Effector memory CD8-positive, alpha-beta T cell (primary cell): ENCODE measurements at regions not wholly inside any gene's neighbourhood (a gene's known extent, or its start where the extent isn't known, plus 50 kb on each side); places are given as distances from the start of the nearest gene placed in this dataset.

ENCODE experiments used
- ATAC-seq: fragments of 150-1000 bp; cut with Tn5 transposase; replicated peaks from 2 replicates; pipeline ENCODE4 v1.10.0; 2021; ENCODE audit warnings: mild to moderate bottlenecking, moderate library complexity
- DNase-seq, 3 experiments: peaks; one replicate each; pipeline ENCODE4 v3.0.0; 2021
- H3K27ac Mint-ChIP-seq, 2 donors: one replicate each; pipeline ENCODE4 v1.8.0; 2022; ENCODE audit warnings: mild to moderate bottlenecking in 2 of 2, mixed read lengths in 2 of 2, moderate library complexity in 2 of 2
- H3K27me3 Mint-ChIP-seq, 2 donors: one replicate each; pipeline ENCODE4 v1.8.0; 2022; ENCODE audit warnings: mixed read lengths in 2 of 2
- H3K36me3 Mint-ChIP-seq: one replicate; pipeline ENCODE4 v1.8.0; 2022; ENCODE audit warnings: mild to moderate bottlenecking, moderate library complexity, mixed read lengths; ENCODE audit not compliant: insufficient read depth
- H3K4me1 Mint-ChIP-seq, 2 donors: one replicate each; pipeline ENCODE4 v1.8.0; 2022; ENCODE audit warnings: low read depth in 2 of 2, mixed read lengths in 2 of 2
- H3K4me3 Mint-ChIP-seq, 2 donors: one replicate each; pipeline ENCODE4 v1.8.0; 2022; ENCODE audit warnings: mild to moderate bottlenecking in 2 of 2, mixed read lengths in 2 of 2, moderate library complexity in 2 of 2
- H3K9me3 Mint-ChIP-seq, 2 donors: one replicate each; pipeline ENCODE4 v1.8.0; 2022; ENCODE audit warnings: mixed read lengths in 2 of 2

DNA sequence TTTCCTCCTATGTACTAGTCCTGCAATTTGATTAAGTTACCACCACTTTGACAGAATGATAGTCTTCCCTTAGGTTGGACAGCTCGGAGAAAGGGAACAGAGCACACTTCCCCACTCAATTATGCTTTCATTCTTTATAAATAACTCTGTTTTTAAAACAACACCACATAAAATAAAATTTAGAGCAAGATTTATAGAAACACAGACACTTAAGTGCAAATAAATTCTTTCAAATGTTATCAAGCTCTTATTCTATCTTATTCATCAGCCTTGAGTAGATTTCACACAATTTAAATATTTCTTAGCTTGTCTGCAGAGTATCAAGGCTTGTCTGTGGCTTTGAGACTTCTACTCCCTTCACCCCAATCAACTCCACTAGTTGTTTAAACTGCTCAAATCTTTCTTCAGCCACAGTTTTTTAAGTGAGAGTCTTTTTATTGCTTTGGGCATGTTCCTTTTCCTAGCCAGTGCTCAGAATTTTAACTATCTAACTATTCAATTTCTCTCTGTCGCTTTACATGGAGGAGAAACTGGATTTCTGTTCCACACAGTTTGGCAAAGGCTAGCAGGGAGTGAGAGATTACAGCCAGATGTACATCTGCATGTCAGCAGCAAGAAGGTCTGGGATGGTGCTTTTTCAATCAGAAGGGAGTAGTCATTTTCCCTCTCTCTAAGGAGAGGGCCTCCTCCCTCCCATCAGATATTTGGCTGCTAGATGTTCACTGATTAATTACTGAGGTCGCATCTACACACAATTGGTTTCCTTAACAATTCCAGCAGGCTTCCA is 53.1 kb upstream of the PLAC1 start:
- H3K36me3 Mint-ChIP-seq, result no peaks in the 10 kb centered on the region
- peaks cover 0 to 10% of the 10 kb centered on the region in 2 donors for H3K27me3 Mint-ChIP-seq

More for the DNA sequence above, 53.1 kb upstream of the PLAC1 start:
- Mint-ChIP-seq H3K27ac (no peak overlapping the region), H3K4me3 (no peak overlapping the region), H3K4me1 (no peaks in the 10 kb centered on the region), H3K9me3 (no peaks in the 10 kb centered on the region)
- ATAC-seq (no peak), DNase-seq (no peak)
